Chondrocyte (in vitro differentiated cells): ENCODE measurements at regions not wholly inside any gene's neighbourhood (a gene's known extent, or its start where the extent isn't known, plus 50 kb on each side); places are given as distances from the start of the nearest gene placed in this dataset.

ENCODE experiments used
- DNase-seq: peaks from one replicate; pipeline ENCODE4 v3.0.0; 2021; ENCODE audit warnings: mixed read lengths, low spot score
- H3K27ac Mint-ChIP-seq: one replicate; pipeline ENCODE4 v1.8.0; 2021; ENCODE audit warnings: mild to moderate bottlenecking, moderate library complexity, mixed read lengths; ENCODE audit not compliant: unreplicated experiment
- H3K27me3 Mint-ChIP-seq: 2 replicates; pipeline ENCODE4 v1.8.0; 2021; ENCODE audit warnings: low read depth, mixed read lengths
- H3K36me3 Mint-ChIP-seq: 2 replicates; pipeline ENCODE4 v1.8.0; 2021; ENCODE audit warnings: low read depth, mixed read lengths
- H3K4me1 Mint-ChIP-seq: 2 replicates; pipeline ENCODE4 v1.8.0; 2021; ENCODE audit warnings: low read depth, mild to moderate bottlenecking, mixed read lengths
- H3K4me3 Mint-ChIP-seq: one replicate; pipeline ENCODE4 v1.8.0; 2021; ENCODE audit warnings: mild to moderate bottlenecking, moderate library complexity, mixed read lengths; ENCODE audit not compliant: unreplicated experiment
- H3K9me3 Mint-ChIP-seq: 2 replicates; pipeline ENCODE4 v1.8.0; 2021; ENCODE audit warnings: low read depth, mixed read lengths
- CTCF ChIP-seq: fragments of 200-600 bp; sonication (generic); IDR thresholded peaks from 2 replicates; pipeline ENCODE4 v1.5.0; 2021; ENCODE audit warnings: antibody characterized with exemption, mild to moderate bottlenecking, moderate library complexity

- Mint-ChIP-seq H3K9me3 (peaks cover 3% of the 10 kb centered on the region), H3K36me3 (no peaks in the 10 kb centered on the region), H3K4me1 (peaks cover 7% of the 10 kb centered on the region), H3K27ac (no peak overlapping the region), H3K4me3 (no peak overlapping the region), H3K27me3 (no peaks in the 10 kb centered on the region)
- no peak for TF ChIP-seq CTCF
- no peak for DNase-seq
Observed at GRCh38 chr13:50634339-50634738, 209.2 kb downstream of the DLEU7 start.

- Mint-ChIP-seq H3K4me1 (no peaks in the 10 kb centered on the region), H3K27ac (no peak overlapping the region), H3K4me3 (no peak overlapping the region), H3K9me3 (peaks cover 3% of the 10 kb centered on the region), H3K27me3 (no peaks in the 10 kb centered on the region), H3K36me3 (no peaks in the 10 kb centered on the region)
- TF ChIP-seq CTCF = no peak
- DNase-seq = no peak
Observed at GRCh38 chr13:50635504-50635903, 208.0 kb downstream of the DLEU7 start.

- no peak overlapping the region for H3K4me3 Mint-ChIP-seq
- no peak for DNase-seq
- no peaks in the 10 kb centered on the region for H3K27me3 Mint-ChIP-seq
- H3K27ac Mint-ChIP-seq = no peak overlapping the region
- no peak for TF ChIP-seq CTCF
- H3K9me3 Mint-ChIP-seq = peaks cover 3% of the 10 kb centered on the region
- no peaks in the 10 kb centered on the region for H3K36me3 Mint-ChIP-seq
- H3K4me1 Mint-ChIP-seq = no peaks in the 10 kb centered on the region
Observed at GRCh38 chr13:50636007-50636704, 207.3 kb downstream of the DLEU7 start.

GRCh38 chr13:50643060-50643459 is 200.4 kb downstream of the DLEU7 start:
- Mint-ChIP-seq H3K27ac (no peak overlapping the region), H3K27me3 (no peaks in the 10 kb centered on the region), H3K36me3 (no peaks in the 10 kb centered on the region), H3K4me3 (no peak overlapping the region), H3K9me3 (peaks cover 17% of the 10 kb centered on the region), H3K4me1 (peaks cover 20% of the 10 kb centered on the region)
- DNase-seq = no peak
- no peak for TF ChIP-seq CTCF

- TF ChIP-seq CTCF = no peak
- Mint-ChIP-seq H3K4me3 (no peak overlapping the region), H3K36me3 (no peaks in the 10 kb centered on the region), H3K27ac (no peak overlapping the region), H3K4me1 (peaks cover 20% of the 10 kb centered on the region), H3K27me3 (no peaks in the 10 kb centered on the region), H3K9me3 (peaks cover 14% of the 10 kb centered on the region)
- no peak for DNase-seq
Observed at GRCh38 chr13:50644081-50644871, 199.2 kb downstream of the DLEU7 start.
